HFFc6 (cell line): ENCODE measurements at regions not wholly inside any gene's neighbourhood (a gene's known extent, or its start where the extent isn't known, plus 50 kb on each side); places are given as distances from the start of the nearest gene placed in this dataset.

Source experiments
- DNase-seq: peaks from one replicate; pipeline ENCODE4 v3.0.0-alpha.2; 2018
- H3K27ac Mint-ChIP-seq: 2 replicates; pipeline ENCODE4 v1.8.0; 2020; ENCODE audit warnings: mild to moderate bottlenecking, mixed read lengths
- H3K27me3 Mint-ChIP-seq: 2 replicates; pipeline ENCODE4 v1.8.0; 2021; ENCODE audit warnings: mild to moderate bottlenecking, moderate library complexity, mixed read lengths; ENCODE audit not compliant: insufficient read depth
- H3K36me3 Mint-ChIP-seq: 2 replicates; pipeline ENCODE4 v1.8.0; 2021; ENCODE audit warnings: low read depth, mixed read lengths
- H3K4me1 Mint-ChIP-seq: 2 replicates; pipeline ENCODE4 v1.8.0; 2020; ENCODE audit warnings: low read depth, mixed read lengths
- H3K4me3 Mint-ChIP-seq: 2 replicates; pipeline ENCODE4 v1.8.0; 2020; ENCODE audit warnings: mild to moderate bottlenecking, moderate library complexity, mixed read lengths
- H3K9me3 Mint-ChIP-seq: 2 replicates; pipeline ENCODE4 v1.8.0; 2020; ENCODE audit warnings: mild to moderate bottlenecking, mixed read lengths
- TF ChIP-seq, protein P1 (sequence below): fragments of 200-600 bp; sonication (generic); IDR thresholded peaks from 2 replicates; pipeline ENCODE4 v1.5.0; 2021; ENCODE audit warnings: antibody characterized with exemption, mild to moderate bottlenecking

DNA sequence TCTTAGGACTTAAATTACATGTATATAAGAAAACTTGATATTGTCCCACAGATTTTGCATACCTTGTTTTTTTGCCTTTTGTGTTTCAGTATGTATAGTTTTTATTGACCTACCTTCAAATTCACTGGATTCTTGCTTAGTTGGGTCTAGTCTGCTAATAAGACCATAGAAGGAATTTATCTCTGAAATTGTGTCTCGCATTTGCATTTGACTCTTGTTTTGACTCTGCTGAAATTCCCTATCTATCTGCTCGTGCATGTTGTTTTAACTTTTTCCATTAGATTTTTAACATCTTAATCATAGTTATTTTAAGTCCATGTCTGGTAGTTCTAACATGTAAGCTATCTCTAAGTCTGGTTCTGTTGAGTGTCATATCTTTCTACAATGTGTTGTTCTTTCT is 163.9 kb downstream of the SCP2D1 start:
- Mint-ChIP-seq H3K4me1 (no peaks in the 10 kb centered on the region), H3K4me3 (no peak overlapping the region), H3K27me3 (no peaks in the 10 kb centered on the region; the same call in 1 of the 2 replicates), H3K36me3 (no peaks in the 10 kb centered on the region), H3K9me3 (peaks cover 40% of the 10 kb centered on the region), H3K27ac (no peak overlapping the region)
- no peak for DNase-seq
- TF ChIP-seq, protein P1, sequence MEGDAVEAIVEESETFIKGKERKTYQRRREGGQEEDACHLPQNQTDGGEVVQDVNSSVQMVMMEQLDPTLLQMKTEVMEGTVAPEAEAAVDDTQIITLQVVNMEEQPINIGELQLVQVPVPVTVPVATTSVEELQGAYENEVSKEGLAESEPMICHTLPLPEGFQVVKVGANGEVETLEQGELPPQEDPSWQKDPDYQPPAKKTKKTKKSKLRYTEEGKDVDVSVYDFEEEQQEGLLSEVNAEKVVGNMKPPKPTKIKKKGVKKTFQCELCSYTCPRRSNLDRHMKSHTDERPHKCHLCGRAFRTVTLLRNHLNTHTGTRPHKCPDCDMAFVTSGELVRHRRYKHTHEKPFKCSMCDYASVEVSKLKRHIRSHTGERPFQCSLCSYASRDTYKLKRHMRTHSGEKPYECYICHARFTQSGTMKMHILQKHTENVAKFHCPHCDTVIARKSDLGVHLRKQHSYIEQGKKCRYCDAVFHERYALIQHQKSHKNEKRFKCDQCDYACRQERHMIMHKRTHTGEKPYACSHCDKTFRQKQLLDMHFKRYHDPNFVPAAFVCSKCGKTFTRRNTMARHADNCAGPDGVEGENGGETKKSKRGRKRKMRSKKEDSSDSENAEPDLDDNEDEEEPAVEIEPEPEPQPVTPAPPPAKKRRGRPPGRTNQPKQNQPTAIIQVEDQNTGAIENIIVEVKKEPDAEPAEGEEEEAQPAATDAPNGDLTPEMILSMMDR = no peak

- Mint-ChIP-seq H3K9me3 (peaks cover 46% of the 10 kb centered on the region), H3K36me3 (peaks cover 4% of the 10 kb centered on the region; the same call in 1 of the 2 replicates), H3K4me1 (no peaks in the 10 kb centered on the region), H3K27ac (no peak overlapping the region), H3K4me3 (no peak overlapping the region), H3K27me3 (no peaks in the 10 kb centered on the region; the same call in 1 of the 2 replicates)
- TF ChIP-seq, protein P1 = no peak
- DNase-seq = no peak
These were observed 164.7 kb downstream of the SCP2D1 start for GRCh38 chr20:18978311-18978710.

- Mint-ChIP-seq H3K36me3 (peaks cover 8% of the 10 kb centered on the region), H3K27me3 (no peaks in the 10 kb centered on the region; the same call in 1 of the 2 replicates), H3K4me3 (no peak overlapping the region), H3K27ac (no peak overlapping the region), H3K4me1 (no peaks in the 10 kb centered on the region), H3K9me3 (peaks cover 49% of the 10 kb centered on the region)
- no peak for DNase-seq
- TF ChIP-seq, protein P1 = no peak
These were observed 165.5 kb downstream of the SCP2D1 start for GRCh38 chr20:18979132-18979531.

GRCh38 chr20:18981962-18982539 is 168.5 kb downstream of the SCP2D1 start:
- Mint-ChIP-seq H3K9me3 (peaks cover 50% of the 10 kb centered on the region), H3K27me3 (no peaks in the 10 kb centered on the region; the same call in 1 of the 2 replicates), H3K4me3 (no peak overlapping the region), H3K27ac (no peak overlapping the region), H3K4me1 (no peaks in the 10 kb centered on the region), H3K36me3 (peaks cover 12% of the 10 kb centered on the region)
- TF ChIP-seq, protein P1 = no peak
- DNase-seq = no peak

GRCh38 chr20:18983796-18984195 is 170.2 kb downstream of the SCP2D1 start:
- H3K4me3 Mint-ChIP-seq = no peak overlapping the region
- H3K9me3 Mint-ChIP-seq = peaks cover 51% of the 10 kb centered on the region
- no peak for DNase-seq

More at GRCh38 chr20:18983796-18984195, 170.2 kb downstream of the SCP2D1 start:
- Mint-ChIP-seq H3K4me1 (no peaks in the 10 kb centered on the region), H3K36me3 (peaks cover 12% of the 10 kb centered on the region), H3K27ac (no peak overlapping the region), H3K27me3 (no peaks in the 10 kb centered on the region; the same call in 1 of the 2 replicates)
- TF ChIP-seq, protein P1 = no peak
